K562 (cell line): ENCODE measurements at regions not wholly inside any gene's neighbourhood (a gene's known extent, or its start where the extent isn't known, plus 50 kb on each side); places are given as distances from the start of the nearest gene placed in this dataset.

ENCODE experiments used
- ARID2 ChIP-seq: fragments of 450-650 bp; IDR thresholded peaks from 2 replicates; pipeline ENCODE4 v1.6.1; 2017; ENCODE audit warnings: antibody characterized with exemption, mild to moderate bottlenecking
- CREB1 ChIP-seq, 2 experiments: sonication (generic) in 1 of 2; formaldehyde crosslinking in 1 of 2; IDR thresholded peaks; 2 replicates each; pipeline versions ENCODE4 v1.6.1 to v1.8.0; 2012 to 2022; ENCODE audit warnings: inconsistent platforms in 1 of 2, mild to moderate bottlenecking in 1 of 2, missing genetic modification reagents in 1 of 2, moderate library complexity in 1 of 2
- HDAC2 ChIP-seq: fragments of 450-650 bp; IDR thresholded peaks from 2 replicates; pipeline ENCODE4 v1.6.1; 2016; ENCODE audit warnings: mild to moderate bottlenecking
- ILK ChIP-seq: fragments of 450-650 bp; IDR thresholded peaks from 2 replicates; pipeline ENCODE4 v1.6.1; 2016; ENCODE audit warnings: missing genetic modification characterization, low read depth, mild to moderate bottlenecking, missing compliant biosample characterization, moderate library complexity, borderline replicate concordance
- NONO ChIP-seq, 2 experiments: fragments of 200-400 bp in 1 of 2; fragments of 450-650 bp in 1 of 2; formaldehyde crosslinking in 1 of 2; IDR thresholded peaks; 2 replicates each; pipeline ENCODE4 v1.6.1; 2017; ENCODE audit warnings: low read depth in 2 of 2, mild to moderate bottlenecking in 2 of 2, moderate library complexity in 2 of 2, low read length in 1 of 2
- RBM25 ChIP-seq: fragments of 200-400 bp; formaldehyde crosslinking; IDR thresholded peaks from 2 replicates; pipeline ENCODE4 v1.6.1; 2018; ENCODE audit warnings: low read length, low read depth, moderate library complexity; ENCODE audit not compliant: severe bottlenecking
- ZFPM2 ChIP-seq: fragments of 250-450 bp; sonication (Bioruptor Pico); IDR thresholded peaks from 2 replicates; pipeline ENCODE4 v1.5.1; 2022; ENCODE audit warnings: mild to moderate bottlenecking
- ZKSCAN1 ChIP-seq: fragments of 150-350 bp; IDR thresholded peaks from 2 replicates; pipeline ENCODE4 v1.6.1; 2016; ENCODE audit warnings: low read depth, low read length
- ZNF282 ChIP-seq: sonication (generic); formaldehyde crosslinking; IDR thresholded peaks from 2 replicates; pipeline ENCODE4 v1.8.1; 2023; ENCODE audit warnings: missing genetic modification reagents
- ZNF41 ChIP-seq: fragments of 250-450 bp; sonication (Bioruptor Pico); conservative IDR thresholded peaks from 2 replicates; pipeline ENCODE4 v1.4.0; 2020; ENCODE audit warnings: mild to moderate bottlenecking
- TF ChIP-seq, protein P1 (sequence below): sonication (generic); formaldehyde crosslinking; IDR thresholded peaks from 2 replicates; pipeline ENCODE4 v1.8.1; 2023; ENCODE audit warnings: mild to moderate bottlenecking, missing genetic modification reagents
- TF ChIP-seq, protein P2 (sequence below): sonication (generic); formaldehyde crosslinking; IDR thresholded peaks from 2 replicates; pipeline ENCODE4 v1.8.0; 2022; ENCODE audit warnings: mild to moderate bottlenecking, missing genetic modification reagents
- TF ChIP-seq, protein P3 (sequence below), 2 experiments: IDR thresholded peaks; 2 replicates each; pipeline ENCODE4 v1.6.1; 2012; ENCODE audit warnings: improper control_type of control experiment in 2 of 2, low read depth in 2 of 2, low read length in 2 of 2, borderline replicate concordance in 1 of 2
- TF ChIP-seq, protein P4 (sequence below): fragments of 250-450 bp; sonication (Bioruptor Pico); IDR thresholded peaks from 2 replicates; pipeline ENCODE4 v1.8.0; 2021; ENCODE audit warnings: borderline replicate concordance, mild to moderate bottlenecking, moderate library complexity; ENCODE audit not compliant: poor library complexity, severe bottlenecking
- TF ChIP-seq, protein P5 (sequence below): IDR thresholded peaks from 3 replicates; pipeline ENCODE4 v1.6.1; 2011; ENCODE audit warnings: borderline replicate concordance, mild to moderate bottlenecking, moderate library complexity; ENCODE audit not compliant: insufficient read length; ENCODE audit errors: extremely low read depth
- TF ChIP-seq, protein P6 (sequence below): sonication (generic); formaldehyde crosslinking; IDR thresholded peaks from 2 replicates; pipeline ENCODE4 v1.8.1; 2023; ENCODE audit warnings: mild to moderate bottlenecking, missing genetic modification reagents, moderate library complexity

DNA sequence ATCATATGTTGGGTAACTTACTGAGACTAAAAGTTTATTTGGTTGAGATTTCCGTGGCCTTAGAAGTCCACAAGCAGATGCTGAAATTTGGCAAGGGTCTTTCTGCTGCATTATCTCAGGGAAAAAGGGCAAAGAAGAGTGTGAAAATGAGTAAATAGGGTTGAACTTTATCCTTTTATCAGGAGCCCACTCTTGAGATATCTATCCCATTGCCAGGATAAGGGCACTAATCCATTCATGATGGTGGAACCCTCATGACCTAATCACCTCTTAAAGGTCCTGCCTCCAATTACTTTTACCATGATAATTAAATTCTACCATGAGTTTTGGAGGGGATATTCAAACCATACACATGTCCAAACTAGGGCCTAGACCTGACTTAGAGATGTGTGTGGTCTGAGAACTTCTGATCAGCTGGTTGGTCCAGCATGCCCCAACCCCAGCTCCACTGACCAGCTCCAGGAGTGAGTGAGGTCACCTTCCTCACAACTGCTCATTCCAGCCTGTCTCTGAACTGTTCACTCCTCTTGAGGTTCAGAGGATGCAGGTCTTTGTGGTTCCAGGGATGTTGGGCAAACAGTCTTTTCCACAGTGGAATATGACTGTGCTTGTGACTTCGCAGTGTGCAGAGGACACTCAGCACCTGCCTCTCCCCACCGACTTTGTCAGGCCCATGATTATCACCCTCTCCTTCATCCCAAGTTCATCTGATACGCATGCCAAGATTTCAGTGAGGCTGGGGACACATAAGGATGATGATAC is 130.1 kb upstream of the TOP3B start (continued):
- TF ChIP-seq, protein P1, sequence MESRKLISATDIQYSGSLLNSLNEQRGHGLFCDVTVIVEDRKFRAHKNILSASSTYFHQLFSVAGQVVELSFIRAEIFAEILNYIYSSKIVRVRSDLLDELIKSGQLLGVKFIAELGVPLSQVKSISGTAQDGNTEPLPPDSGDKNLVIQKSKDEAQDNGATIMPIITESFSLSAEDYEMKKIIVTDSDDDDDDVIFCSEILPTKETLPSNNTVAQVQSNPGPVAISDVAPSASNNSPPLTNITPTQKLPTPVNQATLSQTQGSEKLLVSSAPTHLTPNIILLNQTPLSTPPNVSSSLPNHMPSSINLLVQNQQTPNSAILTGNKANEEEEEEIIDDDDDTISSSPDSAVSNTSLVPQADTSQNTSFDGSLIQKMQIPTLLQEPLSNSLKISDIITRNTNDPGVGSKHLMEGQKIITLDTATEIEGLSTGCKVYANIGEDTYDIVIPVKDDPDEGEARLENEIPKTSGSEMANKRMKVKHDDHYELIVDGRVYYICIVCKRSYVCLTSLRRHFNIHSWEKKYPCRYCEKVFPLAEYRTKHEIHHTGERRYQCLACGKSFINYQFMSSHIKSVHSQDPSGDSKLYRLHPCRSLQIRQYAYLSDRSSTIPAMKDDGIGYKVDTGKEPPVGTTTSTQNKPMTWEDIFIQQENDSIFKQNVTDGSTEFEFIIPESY (CRISPR knock-in tag), result no peak
- TF ChIP-seq NONO (IDR thresholded peaks at IDR 0.05; ENCODE audit: low read depth in 2 of 2, low read length in 1 of 2), result no peak
- TF ChIP-seq, protein P2, sequence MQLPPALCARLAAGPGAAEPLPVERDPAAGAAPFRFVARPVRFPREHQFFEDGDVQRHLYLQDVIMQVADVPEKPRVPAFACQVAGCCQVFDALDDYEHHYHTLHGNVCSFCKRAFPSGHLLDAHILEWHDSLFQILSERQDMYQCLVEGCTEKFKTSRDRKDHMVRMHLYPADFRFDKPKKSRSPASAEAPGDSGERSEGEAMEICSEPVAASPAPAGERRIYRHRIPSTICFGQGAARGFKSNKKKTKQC (CRISPR knock-in tag), result peak; percentile 78; the same call in 1 of the 2 replicates
- TF ChIP-seq, protein P3, sequence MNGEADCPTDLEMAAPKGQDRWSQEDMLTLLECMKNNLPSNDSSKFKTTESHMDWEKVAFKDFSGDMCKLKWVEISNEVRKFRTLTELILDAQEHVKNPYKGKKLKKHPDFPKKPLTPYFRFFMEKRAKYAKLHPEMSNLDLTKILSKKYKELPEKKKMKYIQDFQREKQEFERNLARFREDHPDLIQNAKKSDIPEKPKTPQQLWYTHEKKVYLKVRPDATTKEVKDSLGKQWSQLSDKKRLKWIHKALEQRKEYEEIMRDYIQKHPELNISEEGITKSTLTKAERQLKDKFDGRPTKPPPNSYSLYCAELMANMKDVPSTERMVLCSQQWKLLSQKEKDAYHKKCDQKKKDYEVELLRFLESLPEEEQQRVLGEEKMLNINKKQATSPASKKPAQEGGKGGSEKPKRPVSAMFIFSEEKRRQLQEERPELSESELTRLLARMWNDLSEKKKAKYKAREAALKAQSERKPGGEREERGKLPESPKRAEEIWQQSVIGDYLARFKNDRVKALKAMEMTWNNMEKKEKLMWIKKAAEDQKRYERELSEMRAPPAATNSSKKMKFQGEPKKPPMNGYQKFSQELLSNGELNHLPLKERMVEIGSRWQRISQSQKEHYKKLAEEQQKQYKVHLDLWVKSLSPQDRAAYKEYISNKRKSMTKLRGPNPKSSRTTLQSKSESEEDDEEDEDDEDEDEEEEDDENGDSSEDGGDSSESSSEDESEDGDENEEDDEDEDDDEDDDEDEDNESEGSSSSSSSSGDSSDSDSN (IDR thresholded peaks at IDR 0.05; ENCODE audit: borderline replicate concordance in 1 of 2, low read depth in 2 of 2, low read length in 2 of 2), result no peak
- TF ChIP-seq, protein P4, sequence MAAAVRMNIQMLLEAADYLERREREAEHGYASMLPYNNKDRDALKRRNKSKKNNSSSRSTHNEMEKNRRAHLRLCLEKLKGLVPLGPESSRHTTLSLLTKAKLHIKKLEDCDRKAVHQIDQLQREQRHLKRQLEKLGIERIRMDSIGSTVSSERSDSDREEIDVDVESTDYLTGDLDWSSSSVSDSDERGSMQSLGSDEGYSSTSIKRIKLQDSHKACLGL, result no peak
- TF ChIP-seq HDAC2, result no peak
- no peak for TF ChIP-seq RBM25
- TF ChIP-seq, protein P5, sequence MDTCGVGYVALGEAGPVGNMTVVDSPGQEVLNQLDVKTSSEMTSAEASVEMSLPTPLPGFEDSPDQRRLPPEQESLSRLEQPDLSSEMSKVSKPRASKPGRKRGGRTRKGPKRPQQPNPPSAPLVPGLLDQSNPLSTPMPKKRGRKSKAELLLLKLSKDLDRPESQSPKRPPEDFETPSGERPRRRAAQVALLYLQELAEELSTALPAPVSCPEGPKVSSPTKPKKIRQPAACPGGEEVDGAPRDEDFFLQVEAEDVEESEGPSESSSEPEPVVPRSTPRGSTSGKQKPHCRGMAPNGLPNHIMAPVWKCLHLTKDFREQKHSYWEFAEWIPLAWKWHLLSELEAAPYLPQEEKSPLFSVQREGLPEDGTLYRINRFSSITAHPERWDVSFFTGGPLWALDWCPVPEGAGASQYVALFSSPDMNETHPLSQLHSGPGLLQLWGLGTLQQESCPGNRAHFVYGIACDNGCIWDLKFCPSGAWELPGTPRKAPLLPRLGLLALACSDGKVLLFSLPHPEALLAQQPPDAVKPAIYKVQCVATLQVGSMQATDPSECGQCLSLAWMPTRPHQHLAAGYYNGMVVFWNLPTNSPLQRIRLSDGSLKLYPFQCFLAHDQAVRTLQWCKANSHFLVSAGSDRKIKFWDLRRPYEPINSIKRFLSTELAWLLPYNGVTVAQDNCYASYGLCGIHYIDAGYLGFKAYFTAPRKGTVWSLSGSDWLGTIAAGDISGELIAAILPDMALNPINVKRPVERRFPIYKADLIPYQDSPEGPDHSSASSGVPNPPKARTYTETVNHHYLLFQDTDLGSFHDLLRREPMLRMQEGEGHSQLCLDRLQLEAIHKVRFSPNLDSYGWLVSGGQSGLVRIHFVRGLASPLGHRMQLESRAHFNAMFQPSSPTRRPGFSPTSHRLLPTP, result no peak
- no peak for TF ChIP-seq CREB1 (IDR thresholded peaks at IDR 0.05)
- 0 out of 2 replicates have a peak, but pooled peaks have one; percentile 27 for TF ChIP-seq CREB1 (CRISPR knock-in tag; IDR thresholded peaks at IDR 0.05)
- TF ChIP-seq, protein P6, sequence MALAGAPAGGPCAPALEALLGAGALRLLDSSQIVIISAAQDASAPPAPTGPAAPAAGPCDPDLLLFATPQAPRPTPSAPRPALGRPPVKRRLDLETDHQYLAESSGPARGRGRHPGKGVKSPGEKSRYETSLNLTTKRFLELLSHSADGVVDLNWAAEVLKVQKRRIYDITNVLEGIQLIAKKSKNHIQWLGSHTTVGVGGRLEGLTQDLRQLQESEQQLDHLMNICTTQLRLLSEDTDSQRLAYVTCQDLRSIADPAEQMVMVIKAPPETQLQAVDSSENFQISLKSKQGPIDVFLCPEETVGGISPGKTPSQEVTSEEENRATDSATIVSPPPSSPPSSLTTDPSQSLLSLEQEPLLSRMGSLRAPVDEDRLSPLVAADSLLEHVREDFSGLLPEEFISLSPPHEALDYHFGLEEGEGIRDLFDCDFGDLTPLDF, result 0 out of 2 replicates have a peak, but pooled peaks have one; percentile 25
- TF ChIP-seq ZNF41 (CRISPR knock-in tag), result 0 out of 2 replicates have a peak, but pooled peaks have one; percentile 12
- TF ChIP-seq ZFPM2 (CRISPR knock-in tag), result no peak
- TF ChIP-seq ZKSCAN1, result no peak
- TF ChIP-seq ARID2, result no peak
- no peak for TF ChIP-seq ILK (tag)
- no peak for TF ChIP-seq ZNF282
